K562 (cell line): ENCODE measurements at regions not wholly inside any gene's neighbourhood (a gene's known extent, or its start where the extent isn't known, plus 50 kb on each side); places are given as distances from the start of the nearest gene placed in this dataset.

Experiments used
- ATAC-seq: fragments of 200-7000 bp; cut with Tn5 transposase; 3 replicates; pipeline ENCODE4 v1.9.1; 2020; ENCODE audit warnings: moderate library complexity
- BruUV-seq: library from RNA; stranded (reverse); fragments of 400-500 nt; replicated peaks from 2 replicates; lab custom pipeline; 2021; lab: Mats Ljungman, UMichigan
- CTCF ChIA-PET: fragments of 300-600 bp; formaldehyde crosslinking; extraction: SDS; loops from one replicate; lab custom pipeline; 2021; ENCODE audit warnings: low intra/inter-chr PET ratio; lab: Yijun Ruan, JAX
- POLR2A ChIA-PET: fragments of 300-600, 350-650 bp; sonication (Branson Sonifier 250); formaldehyde crosslinking; extraction: SDS; loops from one replicate; lab custom pipeline; 2021; ENCODE audit warnings: antibody characterized with exemption, inconsistent platforms; lab: Yijun Ruan, JAX
- DNase-seq, 4 experiments: peaks; one replicate each; pipeline versions ENCODE4 v3.0.0 to v3.0.0-alpha.2; 2011 to 2018; ENCODE audit warnings: low spot score in 3 of 4, mixed read lengths in 3 of 4; ENCODE audit errors: extremely low read depth in 1 of 4
- FAIRE-seq: peaks from 2 replicates; lab custom pipeline; 2011; peaks lifted over from hg19 to GRCh38; lab: Jason Lieb, UNC
- H2AFZ ChIP-seq: 2 replicates; pipeline ENCODE4 v1.6.0; 2011; ENCODE audit warnings: low read depth, low read length, control low read depth, inconsistent platforms
- H3K27ac ChIP-seq: fragments of 200-600 bp; 3 replicates; pipeline ENCODE4 v1.8.0; 2011; ENCODE audit warnings: low read depth, mild to moderate bottlenecking, control low read depth, inconsistent platforms, low read length, moderate library complexity, mixed read lengths; ENCODE audit errors: extremely low read depth
- H3K27me3 ChIP-seq, 2 experiments: fragments of 300-600 bp in 1 of 2; 2 replicates in 1 of 2; 3 replicates in 1 of 2; pipeline versions ENCODE4 v1.6.0 to v1.8.0; 2011; ENCODE audit warnings: inconsistent platforms in 2 of 2, low read length in 2 of 2, mild to moderate bottlenecking in 1 of 2, mixed read lengths in 1 of 2, moderate library complexity in 1 of 2; ENCODE audit not compliant: control insufficient read depth in 2 of 2, insufficient read depth in 2 of 2
- H3K36me3 ChIP-seq: fragments of 300-600 bp; 3 replicates; pipeline ENCODE4 v1.8.0; 2011; ENCODE audit warnings: mild to moderate bottlenecking, low read length, inconsistent platforms; ENCODE audit not compliant: control insufficient read depth, insufficient read depth
- H3K4me1 ChIP-seq, 2 experiments: fragments of 200-600 bp in 1 of 2; replicated peaks in 1 of 2; 2 replicates in 1 of 2; 3 replicates in 1 of 2; pipeline versions ENCODE4 v1.5.1 to v1.8.0; 2011; ENCODE audit warnings: inconsistent platforms in 2 of 2, low read length in 2 of 2, mild to moderate bottlenecking in 1 of 2, mixed read lengths in 1 of 2, moderate library complexity in 1 of 2; ENCODE audit not compliant: control insufficient read depth in 2 of 2, insufficient read depth in 2 of 2
- H3K4me2 ChIP-seq: 2 replicates; pipeline ENCODE4 v1.6.1; 2011; ENCODE audit warnings: low read length, control low read depth, inconsistent platforms, mixed read lengths; ENCODE audit not compliant: insufficient read depth
- H3K4me3 ChIP-seq: fragments of 200-600 bp; sonication (generic), shearing (Covaris generic); 2 replicates; pipeline ENCODE4 v1.5.1; 2016; ENCODE audit warnings: control low read depth, inconsistent platforms
- H3K79me2 ChIP-seq: fragments of 200-600 bp; 3 replicates; pipeline ENCODE4 v1.8.0; 2011; ENCODE audit warnings: low read length, inconsistent platforms; ENCODE audit not compliant: control insufficient read depth, insufficient read depth
- H3K9ac ChIP-seq, 2 experiments: 2 replicates each; pipeline versions ENCODE4 v1.6.0 to v1.6.1; 2011; ENCODE audit warnings: low read depth in 2 of 2, low read length in 2 of 2, control low read depth in 1 of 2, inconsistent platforms in 1 of 2, mild to moderate bottlenecking in 1 of 2, mixed read lengths in 1 of 2; ENCODE audit not compliant: insufficient read depth in 1 of 2
- H3K9me1 ChIP-seq: one replicate; pipeline ENCODE4 v1.6.0; 2011; ENCODE audit warnings: inconsistent platforms, mild to moderate bottlenecking, low read length, moderate library complexity; ENCODE audit not compliant: control insufficient read depth, insufficient read depth
- H3K9me3 ChIP-seq: replicated peaks from 2 replicates; pipeline ENCODE4 v1.5.1; 2011; ENCODE audit warnings: low read depth, low read length, inconsistent platforms; ENCODE audit not compliant: control insufficient read depth, insufficient read depth
- H4K20me1 ChIP-seq: replicated peaks from 2 replicates; pipeline ENCODE4 v1.6.1; 2011; ENCODE audit warnings: low read length, inconsistent platforms, mixed read lengths; ENCODE audit not compliant: control insufficient read depth, insufficient read depth
- CBX3 ChIP-seq, 2 experiments: IDR thresholded peaks; 1 replicate in 1 of 2; 2 replicates in 1 of 2; pipeline ENCODE4 v1.6.1; 2012; ENCODE audit warnings: inconsistent platforms in 2 of 2, low read length in 2 of 2, borderline replicate concordance in 1 of 2, control low read depth in 1 of 2
- CEBPG ChIP-seq, 3 experiments: fragments of 200-800 bp in 1 of 3; sonication (Bioruptor generic) in 1 of 3; sonication (generic) in 1 of 3; formaldehyde crosslinking in 1 of 3; IDR thresholded peaks in 2 of 3; conservative IDR thresholded peaks in 1 of 3; 2 replicates each; pipeline versions ENCODE4 v1.6.1 to v1.8.0; 2016 to 2022; ENCODE audit warnings: missing compliant biosample characterization in 2 of 3, missing genetic modification characterization in 2 of 3, mild to moderate bottlenecking in 1 of 3, missing genetic modification reagents in 1 of 3
- ESRRB ChIP-seq: fragments of 250-450 bp; sonication (Bioruptor Pico); IDR thresholded peaks from 2 replicates; pipeline ENCODE4 v1.5.0; 2020; ENCODE audit warnings: mild to moderate bottlenecking, moderate library complexity, borderline replicate concordance
- ETS2 ChIP-seq: IDR thresholded peaks from 2 replicates; pipeline ENCODE4 v1.6.1; 2016; ENCODE audit warnings: borderline replicate concordance, missing genetic modification characterization, mild to moderate bottlenecking, moderate library complexity, missing compliant biosample characterization; ENCODE audit not compliant: poor library complexity, severe bottlenecking
- ETV1 ChIP-seq: fragments of 450-650 bp; conservative IDR thresholded peaks from 2 replicates; pipeline ENCODE4 v1.6.1; 2016; ENCODE audit warnings: missing genetic modification characterization, control low read depth, low read depth, missing compliant biosample characterization
- GABPA ChIP-seq: fragments of 200-800 bp; sonication (Bioruptor generic); conservative IDR thresholded peaks from 2 replicates; pipeline ENCODE4 v1.6.1; 2016; ENCODE audit warnings: low read depth, missing genetic modification characterization, missing compliant biosample characterization
- GTF2E2 ChIP-seq: fragments of 200-800 bp; sonication (Bioruptor generic); IDR thresholded peaks from 2 replicates; pipeline ENCODE4 v1.6.1; 2016; ENCODE audit warnings: missing genetic modification characterization, missing compliant biosample characterization
- HMG20B ChIP-seq: fragments of 250-450 bp; sonication (Bioruptor Pico); IDR thresholded peaks from 2 replicates; pipeline ENCODE4 v1.5.0; 2021; ENCODE audit warnings: mild to moderate bottlenecking
- MYBL2 ChIP-seq, 2 experiments: fragments of 450-650 bp in 1 of 2; sonication (generic) in 1 of 2; formaldehyde crosslinking in 1 of 2; IDR thresholded peaks; 2 replicates each; pipeline versions ENCODE4 v1.6.1 to v1.8.1; 2017 to 2022; ENCODE audit warnings: borderline replicate concordance in 1 of 2, inconsistent platforms in 1 of 2, low read depth in 1 of 2, mild to moderate bottlenecking in 1 of 2, missing genetic modification reagents in 1 of 2, moderate library complexity in 1 of 2
- NCOR1 ChIP-seq: fragments of 450-650 bp; IDR thresholded peaks from 2 replicates; pipeline ENCODE4 v1.6.1; 2016; ENCODE audit warnings: mild to moderate bottlenecking, moderate library complexity
- PRPF4 ChIP-seq: fragments of 200-400 bp; formaldehyde crosslinking; IDR thresholded peaks from one replicate; pipeline ENCODE4 v1.6.1; 2017; ENCODE audit warnings: low read length, low read depth, mild to moderate bottlenecking; ENCODE audit not compliant: insufficient read depth, poor library complexity, severe bottlenecking
- XRCC3 ChIP-seq: fragments of 450-650 bp; IDR thresholded peaks from 2 replicates; pipeline ENCODE4 v1.6.1; 2017; ENCODE audit warnings: mild to moderate bottlenecking, moderate library complexity
- ZNF431 ChIP-seq: sonication (generic); formaldehyde crosslinking; IDR thresholded peaks from 2 replicates; pipeline ENCODE4 v1.8.0; 2022; ENCODE audit warnings: mild to moderate bottlenecking, missing genetic modification reagents
- ZNF76 ChIP-seq: fragments of 250-450 bp; sonication (Bioruptor Pico); IDR thresholded peaks from 2 replicates; pipeline ENCODE4 v1.4.0; 2020; ENCODE audit warnings: mild to moderate bottlenecking, moderate library complexity, borderline replicate concordance
- ZNF79 ChIP-seq: fragments of 250-450 bp; sonication (Bioruptor Pico); IDR thresholded peaks from 2 replicates; pipeline ENCODE4 v1.4.0; 2020; ENCODE audit warnings: low read depth, mild to moderate bottlenecking, moderate library complexity
- WGBS: fragments of 100-300 bp; shearing (Covaris generic); methylation state at CpG from one replicate; pipeline ENCODE4 v1.1.6; 2016; ENCODE audit warnings: low coverage, mixed read lengths; ENCODE audit not compliant: insufficient coverage; ENCODE audit errors: missing lambda C conversion rate; 5-methylcytosine and 5-hydroxymethylcytosine counted together
- in situ Hi-C: fragments of 300-500 bp; cut with MboI; formaldehyde crosslinking; loops from 4 replicates; pipeline ENCODE4 v1.15.0; 2018; ENCODE audit warnings: inconsistent platforms, mixed read lengths
- intact Hi-C: fragments of 100-400 bp; cut with micrococcal nuclease; formaldehyde crosslinking; loops from 2 replicates; pipeline ENCODE4 v1.14.2; 2022
- TF ChIP-seq, protein P1 (sequence below): fragments of 450-650 bp; formaldehyde crosslinking; IDR thresholded peaks from 2 replicates; pipeline ENCODE4 v1.4.0; 2020; ENCODE audit warnings: mild to moderate bottlenecking, moderate library complexity
- TF ChIP-seq, protein P2 (sequence below): sonication (generic); formaldehyde crosslinking; IDR thresholded peaks from 2 replicates; pipeline ENCODE4 v1.8.0; 2022; ENCODE audit warnings: mild to moderate bottlenecking, missing genetic modification reagents

DNA sequence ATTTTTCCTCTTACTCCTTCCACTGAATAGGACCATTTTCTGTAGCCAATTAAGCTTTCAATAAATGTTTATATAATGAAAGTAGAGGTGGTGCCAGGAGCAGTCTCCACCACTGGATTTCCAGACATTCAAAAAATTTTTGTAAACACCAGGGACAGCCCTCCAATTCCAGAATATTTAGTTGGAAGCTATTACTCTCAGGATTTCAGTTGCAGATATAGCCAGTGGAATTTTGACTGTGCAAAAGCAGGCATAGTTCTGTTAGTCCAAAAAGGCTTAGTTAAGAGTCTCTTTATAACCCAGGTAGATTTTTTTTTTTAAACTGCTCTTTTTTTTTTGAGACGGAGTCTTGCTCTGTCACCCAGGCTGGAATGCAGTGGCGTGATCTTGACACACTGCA, 138.1 kb upstream of the DMRT1 start:
- in situ Hi-C loops, result no loop called here
- no peaks in the 10 kb centered on the region for H3K9me1 ChIP-seq
- WGBS, result no CpG with 5 or more reads among the region's 2 CpGs
- BruUV-seq, result no TSS peak
- ChIA-PET CTCF (no interaction called here), POLR2A (no interaction called here)
- no peak overlapping the region for H3K4me3 ChIP-seq
- peaks cover 8 to 13% of the 10 kb centered on the region in 2 experiments; a peak in 4 of 5 replicates for H3K27me3 ChIP-seq
- no peaks in the 10 kb centered on the region for H4K20me1 ChIP-seq
- no peaks in the 10 kb centered on the region for H3K36me3 ChIP-seq
- H3K4me2 ChIP-seq, result no peak overlapping the region
- FAIRE-seq (no peak), DNase-seq (no peak), ATAC-seq (no peak)
- H3K9ac ChIP-seq, result no peak overlapping the region
- no peak overlapping the region for H2AFZ ChIP-seq
- no peaks in the 10 kb centered on the region for H3K9me3 ChIP-seq
- no peak overlapping the region for H3K27ac ChIP-seq
- H3K79me2 ChIP-seq, result no peaks in the 10 kb centered on the region
- intact Hi-C loops, result loop anchor here (5.0 kb wide), 1 partner anchor 376 kb away; no protein-coding TSS in a partner anchor
- peaks cover 0 to 5% of the 10 kb centered on the region in 2 experiments; a peak in 1 of 5 replicates for H3K4me1 ChIP-seq
- TF ChIP-seq, protein P1, sequence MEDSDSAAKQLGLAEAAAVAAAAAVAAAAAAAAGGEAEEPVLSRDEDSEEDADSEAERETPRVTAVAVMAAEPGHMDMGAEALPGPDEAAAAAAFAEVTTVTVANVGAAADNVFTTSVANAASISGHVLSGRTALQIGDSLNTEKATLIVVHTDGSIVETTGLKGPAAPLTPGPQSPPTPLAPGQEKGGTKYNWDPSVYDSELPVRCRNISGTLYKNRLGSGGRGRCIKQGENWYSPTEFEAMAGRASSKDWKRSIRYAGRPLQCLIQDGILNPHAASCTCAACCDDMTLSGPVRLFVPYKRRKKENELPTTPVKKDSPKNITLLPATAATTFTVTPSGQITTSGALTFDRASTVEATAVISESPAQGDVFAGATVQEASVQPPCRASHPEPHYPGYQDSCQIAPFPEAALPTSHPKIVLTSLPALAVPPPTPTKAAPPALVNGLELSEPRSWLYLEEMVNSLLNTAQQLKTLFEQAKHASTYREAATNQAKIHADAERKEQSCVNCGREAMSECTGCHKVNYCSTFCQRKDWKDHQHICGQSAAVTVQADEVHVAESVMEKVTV (CRISPR knock-in tag), result no peak
- TF ChIP-seq ESRRB (CRISPR knock-in tag), result no peak
- no peak for TF ChIP-seq PRPF4
- TF ChIP-seq GABPA (tag), result no peak
- no peak for TF ChIP-seq ETV1
- TF ChIP-seq NCOR1, result no peak
- no peak for TF ChIP-seq ETS2 (tag)
- TF ChIP-seq ZNF79 (CRISPR knock-in tag), result no peak
- no peak for TF ChIP-seq ZNF431 (CRISPR knock-in tag)
- TF ChIP-seq MYBL2 (IDR thresholded peaks at IDR 0.05; ENCODE audit: low read depth), result no peak
- TF ChIP-seq MYBL2 (CRISPR knock-in tag; IDR thresholded peaks at IDR 0.05; ENCODE audit: borderline replicate concordance), result no peak
- TF ChIP-seq, protein P2, sequence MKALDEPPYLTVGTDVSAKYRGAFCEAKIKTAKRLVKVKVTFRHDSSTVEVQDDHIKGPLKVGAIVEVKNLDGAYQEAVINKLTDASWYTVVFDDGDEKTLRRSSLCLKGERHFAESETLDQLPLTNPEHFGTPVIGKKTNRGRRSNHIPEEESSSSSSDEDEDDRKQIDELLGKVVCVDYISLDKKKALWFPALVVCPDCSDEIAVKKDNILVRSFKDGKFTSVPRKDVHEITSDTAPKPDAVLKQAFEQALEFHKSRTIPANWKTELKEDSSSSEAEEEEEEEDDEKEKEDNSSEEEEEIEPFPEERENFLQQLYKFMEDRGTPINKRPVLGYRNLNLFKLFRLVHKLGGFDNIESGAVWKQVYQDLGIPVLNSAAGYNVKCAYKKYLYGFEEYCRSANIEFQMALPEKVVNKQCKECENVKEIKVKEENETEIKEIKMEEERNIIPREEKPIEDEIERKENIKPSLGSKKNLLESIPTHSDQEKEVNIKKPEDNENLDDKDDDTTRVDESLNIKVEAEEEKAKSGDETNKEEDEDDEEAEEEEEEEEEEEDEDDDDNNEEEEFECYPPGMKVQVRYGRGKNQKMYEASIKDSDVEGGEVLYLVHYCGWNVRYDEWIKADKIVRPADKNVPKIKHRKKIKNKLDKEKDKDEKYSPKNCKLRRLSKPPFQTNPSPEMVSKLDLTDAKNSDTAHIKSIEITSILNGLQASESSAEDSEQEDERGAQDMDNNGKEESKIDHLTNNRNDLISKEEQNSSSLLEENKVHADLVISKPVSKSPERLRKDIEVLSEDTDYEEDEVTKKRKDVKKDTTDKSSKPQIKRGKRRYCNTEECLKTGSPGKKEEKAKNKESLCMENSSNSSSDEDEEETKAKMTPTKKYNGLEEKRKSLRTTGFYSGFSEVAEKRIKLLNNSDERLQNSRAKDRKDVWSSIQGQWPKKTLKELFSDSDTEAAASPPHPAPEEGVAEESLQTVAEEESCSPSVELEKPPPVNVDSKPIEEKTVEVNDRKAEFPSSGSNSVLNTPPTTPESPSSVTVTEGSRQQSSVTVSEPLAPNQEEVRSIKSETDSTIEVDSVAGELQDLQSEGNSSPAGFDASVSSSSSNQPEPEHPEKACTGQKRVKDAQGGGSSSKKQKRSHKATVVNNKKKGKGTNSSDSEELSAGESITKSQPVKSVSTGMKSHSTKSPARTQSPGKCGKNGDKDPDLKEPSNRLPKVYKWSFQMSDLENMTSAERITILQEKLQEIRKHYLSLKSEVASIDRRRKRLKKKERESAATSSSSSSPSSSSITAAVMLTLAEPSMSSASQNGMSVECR (CRISPR knock-in tag), result no peak
- no peak for TF ChIP-seq HMG20B (CRISPR knock-in tag)
- no peak for TF ChIP-seq GTF2E2 (tag)
- TF ChIP-seq XRCC3, result no peak
- TF ChIP-seq ZNF76 (CRISPR knock-in tag), result no peak
- TF ChIP-seq CBX3 (IDR thresholded peaks at IDR 0.05; ENCODE audit: borderline replicate concordance in 1 of 2, low read length in 2 of 2), result no peak
- TF ChIP-seq CEBPG (CRISPR knock-in tag; IDR thresholded peaks at IDR 0.05), result no peak
- TF ChIP-seq CEBPG (tag; conservative IDR thresholded peaks at IDR 0.05 in 1 of 2, IDR thresholded peaks at IDR 0.05 in 1 of 2), result no peak
